NOMO-1 (cell line): ENCODE measurements at regions not wholly inside any gene's neighbourhood (a gene's known extent, or its start where the extent isn't known, plus 50 kb on each side); places are given as distances from the start of the nearest gene placed in this dataset.

Experiments
- DNase-seq, 2 experiments: peaks; one replicate each; lab custom pipeline; 2025; ENCODE audit not compliant: unreplicated experiment in 2 of 2; lab: John Stamatoyannopoulos, UW

DNA sequence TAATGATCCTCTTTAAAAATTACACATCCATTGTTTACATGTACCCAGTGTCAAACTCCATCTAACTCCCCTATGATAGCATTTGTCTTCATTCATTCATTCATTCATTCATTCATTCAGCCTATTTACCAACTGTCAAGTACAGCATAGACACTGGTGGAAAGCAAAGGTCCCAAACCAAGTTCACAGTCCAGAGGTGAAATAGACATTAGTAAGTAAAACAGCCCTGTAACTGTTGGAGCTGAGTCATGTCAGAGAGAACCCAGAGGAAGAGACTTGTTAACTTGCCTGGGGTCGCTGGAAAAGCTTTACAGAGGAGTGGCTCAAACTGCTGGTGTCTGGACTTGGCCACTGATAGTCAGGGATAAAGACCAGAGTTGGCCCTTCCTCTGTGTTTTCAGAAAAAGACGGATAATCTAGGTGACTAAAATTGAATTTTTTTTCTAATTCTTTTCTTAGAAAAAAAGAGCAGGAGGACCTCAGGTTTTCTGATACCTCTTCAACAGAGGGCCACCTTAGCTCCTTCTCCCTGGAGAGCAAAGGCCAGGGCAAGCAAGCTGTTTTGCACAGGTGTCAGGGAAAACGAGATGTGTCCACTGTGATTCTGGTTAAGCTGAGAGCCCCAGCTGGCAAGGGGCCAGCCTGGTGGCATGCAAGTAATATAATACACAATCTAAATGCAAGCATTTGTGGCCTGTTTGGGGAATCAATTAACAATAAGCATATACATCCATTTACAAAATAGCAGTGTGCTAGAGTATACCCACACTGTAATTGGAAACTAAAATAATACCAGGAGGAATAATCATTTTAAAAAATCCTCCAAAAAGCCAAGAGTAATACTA lies 96.7 kb upstream of the SLC14A2 start:
- DNase-seq, result no peak

DNA sequence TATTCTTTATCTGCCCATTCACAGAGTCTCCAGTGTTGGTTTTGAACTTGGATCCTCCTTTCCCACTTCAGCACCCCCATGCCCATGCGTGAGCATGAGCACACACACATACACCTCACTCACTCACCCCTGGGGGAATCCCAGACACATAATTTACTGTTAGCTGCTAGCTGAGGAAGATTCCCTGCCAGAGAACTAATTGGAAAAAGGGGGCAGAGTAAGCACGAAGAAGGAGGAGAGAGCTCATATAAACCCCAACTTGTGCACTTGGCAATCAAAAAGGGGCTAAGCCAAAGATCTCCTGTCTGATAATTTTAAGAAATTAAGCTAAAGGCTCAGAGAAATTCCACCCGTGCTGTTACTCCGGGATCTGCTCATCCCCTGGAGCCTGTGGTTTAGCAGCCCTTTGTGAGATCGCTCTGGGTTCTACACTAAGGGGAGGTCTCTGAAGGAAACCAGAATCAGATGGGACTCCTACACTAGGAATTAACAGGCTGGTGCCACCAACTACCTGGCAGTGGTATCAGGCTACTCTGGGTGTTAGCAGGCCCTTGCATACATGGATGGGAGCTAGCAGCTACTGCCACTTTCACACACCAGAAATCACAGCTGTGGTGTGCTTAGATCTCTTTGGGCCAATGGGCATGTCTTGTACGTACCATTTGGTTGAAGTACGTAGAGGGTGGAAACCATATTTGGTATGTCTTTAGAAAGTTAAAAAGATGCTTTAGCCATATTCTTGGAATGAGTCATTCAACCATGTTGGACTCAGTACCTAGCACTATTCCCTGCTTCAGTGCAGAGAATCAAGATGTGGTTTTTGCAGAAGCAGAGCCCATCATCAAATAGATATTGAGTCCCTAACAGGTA lies 95.6 kb upstream of the SLC14A2 start:
- no peak for DNase-seq

DNA sequence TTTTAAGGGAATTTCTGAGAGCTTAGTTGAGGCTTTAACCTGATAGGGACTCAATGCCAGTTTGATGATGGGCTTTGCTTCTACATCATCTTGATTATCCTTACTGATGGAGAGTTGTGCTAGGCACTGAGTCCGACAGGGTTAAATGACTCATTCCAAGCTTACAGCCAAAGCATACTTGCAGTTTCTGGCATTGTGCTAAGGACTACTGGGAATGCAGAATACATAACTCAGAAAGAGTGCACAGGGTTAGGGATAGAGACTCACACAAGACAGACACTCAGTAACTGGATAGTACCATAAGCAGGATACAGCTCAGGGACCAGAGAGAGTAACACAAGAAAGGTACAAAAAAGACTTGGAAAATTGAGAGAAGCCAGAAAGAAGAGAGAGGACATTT lies 94.1 kb upstream of the SLC14A2 start:
- no peak for DNase-seq

DNA sequence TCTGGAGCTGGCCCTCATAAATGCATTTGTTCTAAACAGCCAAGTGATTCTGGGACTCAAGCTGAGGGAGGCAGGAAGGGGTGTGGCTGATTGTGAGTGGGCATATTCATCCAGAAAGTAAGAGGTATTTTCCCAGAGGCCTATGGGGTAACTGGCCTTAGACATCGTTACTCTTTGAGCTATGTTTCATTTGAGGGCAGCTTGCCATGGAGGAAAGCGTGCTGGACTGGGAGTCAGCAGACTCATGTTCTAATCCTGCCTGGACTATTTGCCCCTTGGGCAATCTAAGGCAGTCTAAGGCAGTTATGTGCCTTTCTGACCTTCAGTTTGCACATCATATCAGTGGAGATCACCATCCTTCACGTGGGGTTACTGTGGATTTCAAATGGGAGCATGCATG lies 93.5 kb upstream of the SLC14A2 start:
- no peak for DNase-seq

DNA sequence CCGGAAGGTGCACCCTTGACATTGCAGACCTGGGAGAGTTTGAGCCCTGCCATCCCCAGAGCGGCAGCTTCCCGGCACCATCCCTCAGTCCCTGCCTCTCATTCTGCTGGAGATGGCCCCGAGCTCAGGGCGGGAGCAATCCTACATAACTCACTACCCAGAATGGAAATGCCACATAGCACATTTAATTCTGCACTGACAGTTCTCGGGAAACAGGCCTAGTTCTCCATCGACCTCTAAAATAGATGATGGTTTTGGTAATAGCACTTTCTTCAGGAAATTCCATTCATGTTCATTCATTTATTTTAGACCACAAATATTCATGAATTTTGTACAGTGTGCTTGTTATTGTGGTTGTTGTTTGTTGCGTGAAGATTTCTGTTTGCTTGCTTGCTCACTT lies 92.9 kb upstream of the SLC14A2 start:
- no peak for DNase-seq

DNA sequence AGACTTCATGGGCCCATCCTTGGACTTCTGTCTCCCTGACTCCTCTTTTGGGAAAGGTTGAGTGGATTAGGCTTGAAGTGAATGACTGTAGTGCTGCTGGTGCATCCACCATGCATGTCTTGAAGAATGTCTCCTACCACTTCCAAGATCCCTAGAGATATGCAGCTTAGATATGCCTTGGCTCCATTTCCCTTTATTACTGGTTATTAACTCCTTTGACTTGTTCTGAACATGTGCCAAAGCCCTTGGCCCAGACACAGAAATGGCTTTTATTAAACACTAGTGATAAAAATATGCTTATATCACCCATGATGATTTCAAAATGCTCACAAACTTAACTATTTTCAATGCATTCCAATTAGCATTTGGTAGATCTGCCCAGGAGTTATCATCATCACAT lies 90.0 kb upstream of the SLC14A2 start:
- DNase-seq, result no peak

DNA sequence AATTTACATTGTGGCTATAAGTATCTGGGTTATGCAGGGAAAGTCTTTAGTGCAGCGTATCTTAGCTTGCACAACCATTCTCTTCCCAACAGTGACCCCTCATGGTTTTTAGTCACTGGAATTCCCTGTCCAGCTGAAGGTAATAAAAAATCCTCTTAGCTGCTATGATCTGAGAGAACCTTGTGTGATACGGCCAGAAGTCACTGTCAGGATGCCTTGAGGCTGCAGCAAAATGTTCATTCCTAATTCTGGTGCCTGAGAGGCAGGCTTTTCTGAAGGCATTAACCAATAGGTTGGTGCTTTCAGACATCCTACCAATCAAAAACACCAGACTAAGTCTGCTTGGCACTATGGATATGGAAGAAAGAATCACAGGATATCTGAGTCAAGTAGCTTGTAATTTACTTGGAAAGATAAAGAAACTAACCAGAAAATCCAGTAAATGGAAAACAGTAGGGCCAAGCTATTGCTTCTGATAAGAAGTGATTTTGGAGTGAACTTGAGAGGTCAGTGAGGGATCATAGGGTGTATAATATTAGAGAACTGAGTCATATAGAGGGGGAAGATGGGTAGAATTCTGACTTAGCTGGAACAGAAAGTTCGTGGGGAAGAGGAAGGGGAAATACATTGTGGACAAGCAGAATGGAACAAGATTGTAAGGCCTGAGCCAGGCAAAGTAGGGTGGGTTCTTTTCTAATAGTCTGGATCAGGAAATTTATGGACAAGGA lies 89.0 kb upstream of the SLC14A2 start:
- no peak for DNase-seq

DNA sequence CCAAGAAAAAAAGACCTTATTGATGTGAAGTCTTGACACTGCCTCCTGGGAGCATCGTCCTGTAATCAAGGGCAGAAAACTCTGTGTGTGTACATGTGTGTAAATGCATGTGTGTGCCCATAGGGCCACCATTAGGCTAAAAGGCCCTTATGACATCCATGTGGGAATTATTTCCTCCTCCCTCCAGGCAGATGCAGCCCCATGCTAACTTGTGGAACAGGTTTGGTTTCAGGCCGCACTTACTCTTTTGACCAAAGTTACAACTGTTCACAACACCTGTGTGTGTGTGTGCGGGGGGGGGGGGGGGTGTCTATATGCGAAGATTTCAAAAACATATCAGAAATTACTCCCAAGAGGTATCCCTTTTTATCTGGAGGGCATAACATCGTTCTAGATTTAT lies 87.4 kb upstream of the SLC14A2 start:
- DNase-seq, result no peak

DNA sequence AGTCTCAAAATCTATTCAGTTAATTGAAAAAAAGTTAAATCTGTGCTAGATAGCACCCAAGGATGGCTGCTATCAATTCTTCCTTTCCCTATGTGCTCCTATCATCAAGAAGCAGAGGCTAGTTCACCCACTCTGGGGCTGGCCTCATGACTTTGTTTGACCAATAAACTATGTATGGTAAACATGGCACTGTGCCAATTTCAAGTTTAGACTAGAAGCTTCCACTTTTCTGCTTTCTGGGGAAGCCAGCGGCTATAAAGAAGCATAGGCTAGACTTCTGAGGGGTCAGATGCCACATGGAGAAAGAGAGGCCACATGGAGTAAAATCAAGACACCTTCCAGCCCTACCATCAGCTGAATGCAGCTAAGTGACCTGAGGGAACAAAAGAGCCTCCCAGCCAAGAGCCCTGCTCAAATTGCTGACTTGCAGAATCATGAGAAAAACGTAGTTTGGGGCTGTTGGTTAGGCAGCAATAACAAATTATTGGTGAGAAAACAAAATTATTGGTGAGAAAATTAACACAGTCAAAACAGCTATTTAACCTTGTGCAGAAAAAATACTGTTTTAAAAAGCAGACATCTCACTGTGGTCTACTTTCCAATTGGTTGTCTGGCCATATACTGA lies 86.5 kb upstream of the SLC14A2 start:
- no peak for DNase-seq

DNA sequence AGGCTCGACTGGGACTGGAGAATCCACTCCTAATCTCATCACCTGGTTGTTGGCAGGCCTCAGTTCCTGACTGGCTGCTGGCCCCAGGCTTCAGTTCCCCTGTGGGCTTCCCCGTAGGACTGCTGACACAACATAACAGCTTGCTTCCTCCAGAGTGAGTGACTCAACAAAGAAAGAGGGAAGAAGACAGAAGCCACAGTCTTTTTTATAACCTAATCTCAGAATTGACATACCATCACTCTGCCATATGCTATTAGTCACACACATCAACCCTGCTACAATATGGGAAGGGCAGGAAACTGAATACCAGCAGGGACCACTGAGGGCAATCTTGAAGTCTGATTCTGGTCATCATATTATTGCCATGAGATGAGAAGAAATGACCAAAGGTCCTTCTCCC lies 76.8 kb upstream of the SLC14A2 start:
- no peak for DNase-seq

DNA sequence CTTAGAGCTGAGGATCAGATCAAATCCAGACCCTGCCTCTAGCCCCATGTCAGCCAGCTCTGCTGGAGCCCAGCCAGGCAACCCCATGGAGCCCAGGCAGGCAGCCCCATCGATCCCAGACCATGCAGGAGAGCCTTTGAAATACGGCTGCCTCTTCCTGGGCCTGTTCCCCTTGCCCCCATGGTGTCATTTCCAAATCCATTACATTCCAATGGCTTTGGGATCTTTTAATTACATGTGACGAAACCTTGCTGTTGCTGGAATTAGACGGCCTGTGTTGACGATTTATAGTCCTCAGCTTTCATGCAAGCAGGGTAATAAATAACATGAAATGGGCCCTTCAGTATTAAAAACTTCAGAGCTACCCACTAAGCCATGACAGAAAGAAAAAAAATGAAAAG lies 75.8 kb upstream of the SLC14A2 start:
- no peak for DNase-seq

DNA sequence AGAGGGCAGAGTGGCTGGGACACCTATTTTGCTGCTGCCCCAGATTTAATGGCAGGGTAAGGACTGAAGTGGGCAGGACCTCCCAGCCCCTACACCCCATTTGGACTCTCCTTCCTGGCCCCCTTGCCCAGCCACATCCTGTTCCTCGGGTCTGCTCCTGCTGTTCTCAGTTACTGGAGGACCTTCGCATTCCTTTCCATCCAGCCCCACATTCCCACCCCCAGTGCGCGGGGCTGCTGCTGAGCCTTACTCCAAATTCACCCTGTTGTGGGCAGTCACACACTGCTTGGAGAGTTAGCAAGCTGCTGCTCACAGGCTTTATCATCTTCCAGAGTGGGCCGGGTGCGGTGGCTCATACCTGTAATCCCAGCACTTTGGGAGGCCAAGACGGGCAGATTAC lies 75.2 kb upstream of the SLC14A2 start:
- no peak for DNase-seq

DNA sequence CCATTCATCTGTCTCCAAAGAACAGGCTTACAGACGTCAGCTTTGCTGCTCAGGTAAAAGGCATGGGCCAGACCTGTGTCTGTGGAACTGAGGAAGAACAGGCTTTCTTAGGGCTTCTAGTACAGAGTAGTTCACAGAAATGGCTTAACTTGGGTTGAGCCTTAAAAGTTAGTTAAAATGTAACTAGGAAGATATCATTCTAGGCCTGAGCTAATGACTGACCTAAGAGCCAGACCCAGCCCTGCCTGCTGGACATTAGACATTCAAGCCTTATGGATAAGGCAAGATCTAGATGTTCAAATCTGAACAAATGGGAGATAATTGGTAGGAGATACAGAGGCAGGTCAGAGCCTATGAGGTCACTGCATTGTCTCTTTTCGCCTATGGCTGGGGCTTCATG lies 73.9 kb upstream of the SLC14A2 start:
- no peak for DNase-seq

DNA sequence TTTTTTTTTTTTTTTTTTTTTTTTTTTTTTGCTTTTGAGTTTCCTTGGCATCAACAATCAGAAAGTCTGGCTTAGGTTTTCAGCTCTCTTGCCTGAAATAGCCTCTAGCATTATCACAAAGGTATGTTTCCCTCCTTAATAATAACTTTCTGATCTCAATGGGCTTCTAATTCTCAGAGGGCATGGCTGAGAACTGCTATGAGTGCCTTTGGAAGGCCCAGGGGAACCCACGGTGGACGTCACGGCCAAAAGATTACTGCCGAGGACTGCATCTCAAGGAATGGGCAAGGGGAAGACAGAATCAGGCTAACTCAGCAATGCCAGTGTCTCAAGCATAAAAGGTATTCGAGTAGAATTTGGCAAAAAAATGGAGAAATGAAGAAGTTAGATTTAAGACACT lies 73.2 kb upstream of the SLC14A2 start:
- no peak for DNase-seq

DNA sequence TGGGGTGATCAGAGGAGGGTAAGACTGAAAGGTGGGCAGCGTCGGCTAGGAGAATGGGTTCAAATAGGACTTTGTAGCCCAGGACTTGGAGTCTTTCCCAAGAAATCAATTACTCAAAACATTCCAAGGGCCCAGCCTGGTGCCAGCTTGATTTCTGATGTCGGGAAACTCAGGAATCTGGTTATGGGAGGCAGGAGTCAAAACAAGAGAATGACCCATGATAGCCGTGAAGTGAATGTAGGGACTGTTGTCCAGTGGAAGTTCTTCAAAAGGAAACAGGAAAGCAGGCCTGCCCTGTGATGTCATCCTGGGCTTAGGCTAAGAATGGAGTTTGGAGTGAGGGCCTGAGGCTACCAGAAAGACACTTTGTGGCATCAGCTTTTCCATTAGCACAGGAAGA lies 67.4 kb upstream of the SLC14A2 start:
- no peak for DNase-seq

DNA sequence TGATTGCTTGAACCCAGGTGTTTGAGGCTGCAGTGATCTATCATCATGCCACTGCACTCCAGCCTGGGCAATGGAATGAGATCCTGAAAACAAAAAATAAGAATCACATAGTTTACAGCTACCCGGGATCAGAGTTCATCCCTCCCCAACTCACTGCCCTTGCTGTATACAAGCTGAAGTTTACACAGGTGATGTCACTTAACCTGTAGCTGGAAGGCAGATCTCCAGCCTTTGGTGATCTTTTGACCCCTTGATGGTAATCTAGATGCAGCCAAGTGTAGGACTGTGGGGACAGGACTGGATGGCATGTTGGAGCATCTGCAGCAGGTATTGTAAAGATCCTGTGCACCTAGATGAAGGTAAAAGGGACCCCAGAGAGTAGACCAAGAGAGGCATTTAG lies 66.7 kb upstream of the SLC14A2 start:
- no peak for DNase-seq

DNA sequence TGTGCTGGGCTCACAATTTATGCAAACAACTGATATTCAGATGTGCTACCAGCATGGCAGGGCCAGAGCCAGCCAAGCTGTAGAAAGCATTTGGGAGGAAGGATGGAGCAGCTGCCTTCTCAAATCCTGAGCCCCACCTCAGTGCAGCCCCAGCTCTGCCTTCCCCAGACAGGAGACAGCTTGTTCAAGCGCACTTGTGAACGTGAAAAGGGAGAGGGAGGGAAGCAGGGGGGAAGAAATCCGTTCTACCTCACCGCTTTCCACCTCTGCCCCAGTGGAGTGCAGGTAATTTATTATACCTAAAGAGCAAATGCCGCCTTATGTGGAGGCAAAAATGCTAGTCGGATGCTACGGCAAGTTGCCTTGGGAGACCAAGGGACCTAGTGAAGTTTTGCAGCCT lies 66.0 kb upstream of the SLC14A2 start:
- no peak for DNase-seq

DNA sequence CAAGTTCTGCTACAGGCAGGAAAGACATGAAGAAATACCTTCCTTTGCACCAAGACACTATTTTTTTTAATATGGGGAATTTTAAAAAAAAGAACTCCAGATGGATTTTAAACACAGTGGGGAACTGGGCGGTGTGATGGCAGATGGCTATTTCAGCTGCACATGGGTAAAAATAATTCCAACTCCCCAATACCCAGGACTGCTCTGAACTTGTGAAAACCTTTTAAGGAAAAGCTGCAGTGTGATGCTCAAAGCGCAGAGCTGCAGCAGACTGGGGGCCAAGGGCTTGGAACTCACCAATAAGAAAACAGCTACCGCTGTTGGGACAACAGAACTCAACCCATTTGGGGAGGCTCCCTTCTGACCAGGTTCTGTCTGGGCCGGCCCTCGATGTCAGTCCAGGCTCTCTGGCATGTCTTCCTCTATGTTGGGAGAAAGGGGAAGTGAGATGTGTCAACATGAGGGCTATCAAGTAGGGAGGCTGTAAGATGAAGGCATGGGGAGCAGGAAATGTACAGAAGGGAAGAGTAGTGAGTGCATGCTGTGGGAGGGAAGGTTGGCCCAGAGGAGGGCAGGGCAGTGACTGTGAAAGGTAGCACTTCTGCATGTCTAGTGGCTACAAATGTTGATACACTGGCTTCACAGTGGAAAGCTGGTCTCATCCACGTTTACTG lies 64.0 kb upstream of the SLC14A2 start:
- peak; percentile 75 to 84 for DNase-seq

DNA sequence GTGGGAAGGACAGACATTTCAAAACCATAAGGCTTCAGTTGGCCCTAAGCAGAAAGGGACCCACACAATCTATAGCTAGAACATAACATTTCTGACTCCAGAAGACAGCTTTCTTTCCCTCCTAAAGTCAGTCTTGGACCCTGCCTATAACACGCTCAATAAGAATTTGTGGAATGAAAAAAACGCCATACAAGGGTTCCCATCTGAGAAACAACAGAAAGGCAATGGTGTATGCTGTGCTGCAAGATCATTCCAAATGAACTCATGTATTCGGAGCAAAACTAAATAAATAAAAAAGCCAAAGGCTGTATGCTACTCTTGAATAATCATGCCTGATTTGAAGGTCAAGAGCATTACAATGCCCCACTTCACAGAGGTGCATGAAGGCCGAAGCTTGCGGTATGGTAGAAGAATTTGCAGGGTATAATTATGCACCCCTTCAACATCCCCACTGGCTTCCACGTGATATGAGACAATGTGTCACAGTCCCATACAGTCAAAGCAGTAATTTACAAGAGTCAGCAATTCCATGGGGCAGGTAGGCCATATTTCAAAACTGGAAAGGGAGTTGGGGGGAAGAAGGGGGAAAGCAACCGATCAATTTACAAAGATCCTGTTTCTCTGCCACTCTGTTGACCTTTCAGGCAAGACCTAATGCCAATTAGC lies 61.4 kb upstream of the SLC14A2 start:
- no peak for DNase-seq

DNA sequence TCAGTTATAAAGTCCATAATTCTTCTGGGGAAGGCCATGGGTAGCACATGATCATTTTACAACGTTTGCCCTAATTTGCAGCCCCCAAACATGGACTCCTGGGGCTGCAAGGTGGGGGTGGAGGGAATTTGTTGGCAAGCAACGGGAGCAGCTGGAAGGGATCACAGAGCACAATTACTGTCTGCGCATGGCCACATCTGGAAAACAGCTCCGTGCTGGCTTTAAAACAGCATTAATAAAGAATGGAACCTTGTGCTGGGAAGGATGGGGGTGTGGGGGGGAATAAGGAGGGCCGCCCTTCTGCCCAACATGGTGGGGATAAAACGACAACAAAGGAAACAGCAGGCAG lies 60.9 kb upstream of the SLC14A2 start:
- DNase-seq, result no peak
